PC-9 (cell line): ENCODE measurements at regions not wholly inside any gene's neighbourhood (a gene's known extent, or its start where the extent isn't known, plus 50 kb on each side); places are given as distances from the start of the nearest gene placed in this dataset.

Experiments used
- CTCF ChIP-seq: fragments of 200-600 bp; sonication (generic); conservative IDR thresholded peaks from 2 replicates; pipeline ENCODE4 v1.6.1; 2017; ENCODE audit warnings: mixed run types, antibody characterized with exemption, mild to moderate bottlenecking, moderate library complexity
- EZH2 ChIP-seq: fragments of 200-600 bp; sonication (generic); IDR thresholded peaks from 2 replicates; pipeline ENCODE4 v1.8.0; 2017; ENCODE audit warnings: antibody characterized with exemption, low read depth

GRCh38 chr13:105428811-105429210, 1106.7 kb downstream of the EFNB2 start:
- TF ChIP-seq EZH2, result no peak
- TF ChIP-seq CTCF, result no peak
